Sigmoid colon (tissue), 3 donors: ENCODE measurements at regions not wholly inside any gene's neighbourhood (a gene's known extent, or its start where the extent isn't known, plus 50 kb on each side); places are given as distances from the start of the nearest gene placed in this dataset.

ENCODE experiments used
- CTCF ChIP-seq, 4 experiments: fragments of 450-650 bp in 3 of 4; fragments of 200-600 bp in 1 of 4; IDR thresholded peaks; one replicate each; pipeline ENCODE4 v1.5.1; 2016 to 2019; ENCODE audit warnings: antibody characterized with exemption in 4 of 4, mild to moderate bottlenecking in 3 of 4, moderate library complexity in 2 of 4
- POLR2A ChIP-seq, 2 donors: fragments of 450-650 bp; IDR thresholded peaks; one replicate each; pipeline ENCODE4 v1.6.1; 2016; ENCODE audit warnings: antibody characterized with exemption in 2 of 2, mild to moderate bottlenecking in 2 of 2, moderate library complexity in 2 of 2

GRCh38 chr14:26982071-26982470, 384.2 kb upstream of the NOVA1 start:
- TF ChIP-seq POLR2A (IDR thresholded peaks at IDR 0.05): no peak
- TF ChIP-seq CTCF (IDR thresholded peaks at IDR 0.05): no peak
